GM06990 (cell line): ENCODE measurements at regions not wholly inside any gene's neighbourhood (a gene's known extent, or its start where the extent isn't known, plus 50 kb on each side); places are given as distances from the start of the nearest gene placed in this dataset.

Source experiments
- DNase-seq: peaks from one replicate; pipeline ENCODE4 v3.0.0-alpha.2; 2011; ENCODE audit not compliant: insufficient read length; ENCODE audit errors: extremely low read depth
- H3K27me3 ChIP-seq: replicated peaks from 2 replicates; pipeline ENCODE4 v1.6.0; 2011; ENCODE audit warnings: low read length; ENCODE audit not compliant: control insufficient read depth, insufficient read depth
- H3K36me3 ChIP-seq: 2 replicates; pipeline ENCODE4 v1.5.1; 2011; ENCODE audit warnings: low read length; ENCODE audit not compliant: control insufficient read depth, insufficient read depth
- H3K4me3 ChIP-seq: replicated peaks from 2 replicates; pipeline ENCODE4 v1.5.1; 2011; ENCODE audit warnings: low read depth, mild to moderate bottlenecking, control low read depth, low read length
- TF ChIP-seq, protein P1 (sequence below): IDR thresholded peaks from 2 replicates; pipeline ENCODE4 v1.5.1; 2011; ENCODE audit warnings: low read length, control low read depth, mild to moderate bottlenecking, inconsistent platforms; ENCODE audit not compliant: insufficient read depth, poor library complexity, severe bottlenecking

DNA sequence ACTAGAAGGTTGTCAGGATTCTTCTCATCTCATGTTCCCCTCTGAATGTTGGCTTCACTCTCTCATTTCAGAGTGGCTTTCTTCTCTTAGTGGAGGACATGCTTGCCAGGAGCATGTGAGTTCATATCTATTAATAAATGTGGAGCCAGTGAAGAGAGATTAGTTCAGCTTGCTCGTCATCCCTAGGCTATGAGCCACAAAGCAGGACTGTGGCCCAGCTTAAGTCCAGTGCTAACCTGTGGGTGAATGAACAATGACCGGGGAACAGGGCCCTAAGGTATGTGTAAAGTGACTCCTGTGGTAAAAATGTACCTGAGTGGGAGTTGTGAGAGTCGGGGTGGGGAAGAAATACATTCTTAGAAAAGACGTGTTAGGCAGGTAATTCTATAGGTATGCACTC lies 96.9 kb upstream of the TBL1XR1 start:
- H3K36me3 ChIP-seq = no peaks in the 10 kb centered on the region
- H3K4me3 ChIP-seq = no peak overlapping the region
- TF ChIP-seq, protein P1, sequence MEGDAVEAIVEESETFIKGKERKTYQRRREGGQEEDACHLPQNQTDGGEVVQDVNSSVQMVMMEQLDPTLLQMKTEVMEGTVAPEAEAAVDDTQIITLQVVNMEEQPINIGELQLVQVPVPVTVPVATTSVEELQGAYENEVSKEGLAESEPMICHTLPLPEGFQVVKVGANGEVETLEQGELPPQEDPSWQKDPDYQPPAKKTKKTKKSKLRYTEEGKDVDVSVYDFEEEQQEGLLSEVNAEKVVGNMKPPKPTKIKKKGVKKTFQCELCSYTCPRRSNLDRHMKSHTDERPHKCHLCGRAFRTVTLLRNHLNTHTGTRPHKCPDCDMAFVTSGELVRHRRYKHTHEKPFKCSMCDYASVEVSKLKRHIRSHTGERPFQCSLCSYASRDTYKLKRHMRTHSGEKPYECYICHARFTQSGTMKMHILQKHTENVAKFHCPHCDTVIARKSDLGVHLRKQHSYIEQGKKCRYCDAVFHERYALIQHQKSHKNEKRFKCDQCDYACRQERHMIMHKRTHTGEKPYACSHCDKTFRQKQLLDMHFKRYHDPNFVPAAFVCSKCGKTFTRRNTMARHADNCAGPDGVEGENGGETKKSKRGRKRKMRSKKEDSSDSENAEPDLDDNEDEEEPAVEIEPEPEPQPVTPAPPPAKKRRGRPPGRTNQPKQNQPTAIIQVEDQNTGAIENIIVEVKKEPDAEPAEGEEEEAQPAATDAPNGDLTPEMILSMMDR = no peak
- no peak for DNase-seq
- no peaks in the 10 kb centered on the region for H3K27me3 ChIP-seq

DNA sequence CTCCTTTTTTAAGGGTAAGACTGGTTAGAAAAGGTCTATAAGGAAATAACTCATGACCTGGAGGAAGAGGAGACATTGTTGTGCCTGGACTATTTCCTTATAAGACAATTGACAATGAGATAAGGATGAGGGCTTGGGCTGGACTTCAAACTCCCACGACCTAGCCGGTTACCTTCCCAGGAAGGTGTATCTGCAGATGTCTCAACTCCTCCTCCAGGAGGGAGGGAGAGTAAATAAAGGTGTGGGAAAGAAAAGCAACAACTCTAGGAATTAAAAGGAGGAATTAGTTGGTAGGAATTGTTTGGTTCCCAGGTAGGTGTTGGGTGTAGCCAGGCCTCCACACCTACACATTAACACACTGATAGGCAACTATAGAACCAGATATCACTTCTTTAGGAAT lies 97.8 kb upstream of the TBL1XR1 start:
- Histone ChIP-seq H3K36me3 (no peaks in the 10 kb centered on the region), H3K27me3 (no peaks in the 10 kb centered on the region), H3K4me3 (no peak overlapping the region)
- TF ChIP-seq, protein P1 = no peak
- DNase-seq = no peak

- H3K27me3 ChIP-seq = no peaks in the 10 kb centered on the region
- TF ChIP-seq, protein P1 = no peak
- DNase-seq = no peak
- no peaks in the 10 kb centered on the region for H3K36me3 ChIP-seq
- no peak overlapping the region for H3K4me3 ChIP-seq
Measured at GRCh38 chr3:177299250-177299649, 102.0 kb upstream of the TBL1XR1 start.

DNA sequence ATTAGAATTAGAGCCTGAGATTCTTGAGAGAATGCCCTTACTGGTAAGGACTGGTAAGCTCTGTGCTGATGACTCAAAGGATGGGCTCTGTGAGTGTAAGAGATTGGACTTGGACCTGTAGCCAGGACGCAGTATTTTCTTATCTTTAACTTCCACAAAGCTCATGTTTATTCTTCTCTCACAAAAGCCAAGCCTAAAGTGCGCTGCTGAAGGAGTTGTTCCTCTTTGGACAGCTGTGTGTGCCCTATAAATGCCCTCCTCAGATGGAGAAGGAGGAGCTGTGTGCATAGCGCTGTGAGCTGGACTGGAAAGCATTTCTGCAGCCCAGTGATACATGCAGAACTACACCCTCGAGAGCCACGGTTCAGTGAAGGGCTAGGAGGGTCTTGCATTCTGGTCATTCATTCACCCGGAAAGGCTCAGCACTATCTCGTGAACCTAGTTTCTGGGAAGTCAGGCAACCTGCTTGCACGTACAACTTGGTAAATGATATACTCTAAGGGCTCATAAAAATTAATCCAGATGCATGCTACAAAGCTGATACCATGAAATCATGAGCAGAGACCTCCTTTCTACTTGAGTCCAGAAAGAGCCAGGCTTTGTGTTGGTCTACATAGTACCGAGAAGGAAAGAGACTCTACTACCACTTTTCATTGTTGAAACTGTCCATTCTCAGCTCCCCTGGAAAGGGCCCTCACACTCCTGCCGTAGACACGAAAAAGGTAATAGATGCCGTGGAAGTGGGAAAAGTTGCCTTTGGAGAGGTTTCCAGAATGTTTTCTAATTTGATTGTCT lies 103.0 kb upstream of the TBL1XR1 start:
- no peak for DNase-seq
- TF ChIP-seq, protein P1 = no peak
- Histone ChIP-seq H3K27me3 (no peaks in the 10 kb centered on the region), H3K4me3 (no peak overlapping the region), H3K36me3 (no peaks in the 10 kb centered on the region)

DNA sequence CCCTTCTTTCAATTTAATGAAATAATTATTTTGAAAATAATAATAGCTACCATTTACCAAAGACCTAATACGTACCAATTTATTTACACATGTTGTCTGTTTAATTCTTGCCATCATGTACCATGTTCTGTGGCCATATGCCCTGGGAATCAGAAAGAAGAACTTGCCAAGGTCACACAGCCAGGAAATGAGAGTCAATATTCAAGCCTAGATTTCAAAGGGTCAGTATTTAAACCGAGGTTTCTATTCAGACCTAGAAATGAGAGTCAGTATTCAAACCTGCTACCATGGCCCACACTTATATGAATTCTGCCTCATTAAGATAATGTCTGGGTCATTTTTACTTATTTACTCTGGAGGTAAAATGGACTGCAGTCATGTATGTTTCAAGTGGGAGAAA lies 103.6 kb upstream of the TBL1XR1 start:
- DNase-seq = no peak
- Histone ChIP-seq H3K36me3 (no peaks in the 10 kb centered on the region), H3K4me3 (no peak overlapping the region), H3K27me3 (no peaks in the 10 kb centered on the region)
- TF ChIP-seq, protein P1 = no peak
